K562 (cell line): ENCODE measurements at regions not wholly inside any gene's neighbourhood (a gene's known extent, or its start where the extent isn't known, plus 50 kb on each side); places are given as distances from the start of the nearest gene placed in this dataset.

Experiments
- ARID1B ChIP-seq: fragments of 450-650 bp; IDR thresholded peaks from 2 replicates; pipeline ENCODE4 v1.6.1; 2016; ENCODE audit warnings: antibody characterized with exemption, mild to moderate bottlenecking, inconsistent platforms
- CHCHD3 ChIP-seq: fragments of 250-450 bp; sonication (Bioruptor Pico); IDR thresholded peaks from 2 replicates; pipeline ENCODE4 v2.1.2; 2022; ENCODE audit warnings: mild to moderate bottlenecking
- E2F3 ChIP-seq: fragments of 250-450 bp; sonication (Bioruptor Pico); IDR thresholded peaks from 2 replicates; pipeline ENCODE4 v1.4.0; 2020; ENCODE audit warnings: mild to moderate bottlenecking
- ELF2 ChIP-seq: fragments of 250-450 bp; sonication (Bioruptor Pico); IDR thresholded peaks from 2 replicates; pipeline ENCODE4 v1.5.0; 2021; ENCODE audit warnings: mild to moderate bottlenecking
- ETS2 ChIP-seq: IDR thresholded peaks from 2 replicates; pipeline ENCODE4 v1.6.1; 2016; ENCODE audit warnings: borderline replicate concordance, missing genetic modification characterization, mild to moderate bottlenecking, moderate library complexity, missing compliant biosample characterization; ENCODE audit not compliant: poor library complexity, severe bottlenecking
- ETV5 ChIP-seq: sonication (generic); formaldehyde crosslinking; IDR thresholded peaks from 2 replicates; pipeline ENCODE4 v1.4.0; 2020; ENCODE audit warnings: low read depth, mild to moderate bottlenecking, missing genetic modification reagents
- FOSL1 ChIP-seq: fragments of 200-800 bp; sonication (Bioruptor generic); conservative IDR thresholded peaks from 2 replicates; pipeline ENCODE4 v1.6.1; 2016; ENCODE audit warnings: missing genetic modification characterization, missing compliant biosample characterization
- RBM39 ChIP-seq: fragments of 200-400 bp; formaldehyde crosslinking; optimal IDR thresholded peaks from 2 replicates; pipeline ENCODE3; 2018; ENCODE audit warnings: low read depth, low read length
- ZC3H11A ChIP-seq: IDR thresholded peaks from 2 replicates; pipeline ENCODE4 v1.6.1; 2012; ENCODE audit warnings: low read depth, low read length, improper control_type of control experiment
- ZFP30 ChIP-seq: fragments of 250-450 bp; sonication (Bioruptor Pico); IDR thresholded peaks from 2 replicates; pipeline ENCODE4 v1.8.0; 2022; ENCODE audit warnings: moderate library complexity, mild to moderate bottlenecking, inconsistent platforms, borderline replicate concordance
- ZNF282 ChIP-seq: sonication (generic); formaldehyde crosslinking; IDR thresholded peaks from 2 replicates; pipeline ENCODE4 v1.8.1; 2023; ENCODE audit warnings: missing genetic modification reagents
- ZNF316 ChIP-seq: fragments of 450-650 bp; IDR thresholded peaks from 2 replicates; pipeline ENCODE4 v1.6.1; 2016
- TF ChIP-seq, protein P1 (sequence below): fragments of 450-650 bp; IDR thresholded peaks from 2 replicates; pipeline ENCODE4 v1.6.1; 2016; ENCODE audit warnings: missing biosample characterization, missing genetic modification characterization
- TF ChIP-seq, protein P2 (sequence below): sonication (generic); formaldehyde crosslinking; IDR thresholded peaks from 2 replicates; pipeline ENCODE4 v1.9.0; 2022; ENCODE audit warnings: mild to moderate bottlenecking, missing genetic modification reagents
- TF ChIP-seq, protein P3 (sequence below): sonication (generic); formaldehyde crosslinking; IDR thresholded peaks from 2 replicates; pipeline ENCODE4 v1.9.0; 2022; ENCODE audit warnings: mild to moderate bottlenecking, missing genetic modification reagents
- TF ChIP-seq, protein P4 (sequence below), 2 experiments: fragments of 450-650 bp; IDR thresholded peaks; 2 replicates each; pipeline ENCODE4 v1.6.1; 2016; ENCODE audit warnings: mild to moderate bottlenecking in 2 of 2, borderline replicate concordance in 1 of 2, low read depth in 1 of 2, moderate library complexity in 1 of 2

DNA sequence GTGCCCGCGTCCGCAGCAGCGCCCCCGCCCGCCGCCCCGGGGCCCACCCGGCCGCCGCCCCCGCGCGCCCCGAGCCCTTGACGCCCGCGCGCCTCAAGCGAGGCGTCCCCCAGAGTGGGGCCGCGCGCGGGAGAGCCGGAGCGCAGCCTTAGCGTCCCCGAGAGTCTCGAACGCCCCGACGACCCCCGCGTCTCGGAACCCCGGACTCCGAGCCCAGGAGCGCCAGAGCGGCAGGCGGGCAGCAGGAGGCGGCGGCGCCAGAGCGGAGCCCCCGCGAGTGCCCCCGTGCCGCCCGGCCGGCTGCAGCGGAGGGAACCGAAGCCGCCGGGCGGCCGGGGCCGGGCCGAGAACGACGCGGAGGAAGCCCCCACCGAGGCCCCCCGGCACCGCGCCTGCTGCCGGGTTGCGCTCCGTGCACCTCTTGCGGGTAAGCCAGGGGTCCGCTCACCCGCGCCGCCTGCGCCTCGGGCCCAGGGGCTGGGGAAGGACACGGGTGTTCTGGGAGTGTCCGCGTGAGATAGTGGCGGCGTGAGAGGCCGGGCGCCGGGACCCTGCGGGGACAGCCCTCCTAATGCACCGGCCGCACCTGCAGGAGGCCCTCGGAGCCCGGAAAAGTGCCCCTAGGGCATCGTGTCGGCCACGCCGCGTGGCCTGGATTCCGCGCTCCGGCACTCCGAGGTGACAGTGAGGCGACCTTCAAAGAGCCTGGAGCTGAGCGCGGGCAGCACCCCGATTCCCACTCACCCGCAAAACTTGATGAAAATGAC, 52.0 kb upstream of the ULK4 start (continued):
- TF ChIP-seq ZC3H11A = no peak
- TF ChIP-seq, protein P1, sequence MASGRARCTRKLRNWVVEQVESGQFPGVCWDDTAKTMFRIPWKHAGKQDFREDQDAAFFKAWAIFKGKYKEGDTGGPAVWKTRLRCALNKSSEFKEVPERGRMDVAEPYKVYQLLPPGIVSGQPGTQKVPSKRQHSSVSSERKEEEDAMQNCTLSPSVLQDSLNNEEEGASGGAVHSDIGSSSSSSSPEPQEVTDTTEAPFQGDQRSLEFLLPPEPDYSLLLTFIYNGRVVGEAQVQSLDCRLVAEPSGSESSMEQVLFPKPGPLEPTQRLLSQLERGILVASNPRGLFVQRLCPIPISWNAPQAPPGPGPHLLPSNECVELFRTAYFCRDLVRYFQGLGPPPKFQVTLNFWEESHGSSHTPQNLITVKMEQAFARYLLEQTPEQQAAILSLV (tag) = no peak
- TF ChIP-seq ZNF282 (CRISPR knock-in tag) = no peak
- TF ChIP-seq RBM39 = no peak
- TF ChIP-seq, protein P2, sequence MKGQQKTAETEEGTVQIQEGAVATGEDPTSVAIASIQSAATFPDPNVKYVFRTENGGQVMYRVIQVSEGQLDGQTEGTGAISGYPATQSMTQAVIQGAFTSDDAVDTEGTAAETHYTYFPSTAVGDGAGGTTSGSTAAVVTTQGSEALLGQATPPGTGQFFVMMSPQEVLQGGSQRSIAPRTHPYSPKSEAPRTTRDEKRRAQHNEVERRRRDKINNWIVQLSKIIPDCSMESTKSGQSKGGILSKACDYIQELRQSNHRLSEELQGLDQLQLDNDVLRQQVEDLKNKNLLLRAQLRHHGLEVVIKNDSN = no peak
- TF ChIP-seq, protein P3, sequence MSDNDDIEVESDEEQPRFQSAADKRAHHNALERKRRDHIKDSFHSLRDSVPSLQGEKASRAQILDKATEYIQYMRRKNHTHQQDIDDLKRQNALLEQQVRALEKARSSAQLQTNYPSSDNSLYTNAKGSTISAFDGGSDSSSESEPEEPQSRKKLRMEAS = peak; percentile 83
- TF ChIP-seq ELF2 = no peak
- TF ChIP-seq, protein P4, sequence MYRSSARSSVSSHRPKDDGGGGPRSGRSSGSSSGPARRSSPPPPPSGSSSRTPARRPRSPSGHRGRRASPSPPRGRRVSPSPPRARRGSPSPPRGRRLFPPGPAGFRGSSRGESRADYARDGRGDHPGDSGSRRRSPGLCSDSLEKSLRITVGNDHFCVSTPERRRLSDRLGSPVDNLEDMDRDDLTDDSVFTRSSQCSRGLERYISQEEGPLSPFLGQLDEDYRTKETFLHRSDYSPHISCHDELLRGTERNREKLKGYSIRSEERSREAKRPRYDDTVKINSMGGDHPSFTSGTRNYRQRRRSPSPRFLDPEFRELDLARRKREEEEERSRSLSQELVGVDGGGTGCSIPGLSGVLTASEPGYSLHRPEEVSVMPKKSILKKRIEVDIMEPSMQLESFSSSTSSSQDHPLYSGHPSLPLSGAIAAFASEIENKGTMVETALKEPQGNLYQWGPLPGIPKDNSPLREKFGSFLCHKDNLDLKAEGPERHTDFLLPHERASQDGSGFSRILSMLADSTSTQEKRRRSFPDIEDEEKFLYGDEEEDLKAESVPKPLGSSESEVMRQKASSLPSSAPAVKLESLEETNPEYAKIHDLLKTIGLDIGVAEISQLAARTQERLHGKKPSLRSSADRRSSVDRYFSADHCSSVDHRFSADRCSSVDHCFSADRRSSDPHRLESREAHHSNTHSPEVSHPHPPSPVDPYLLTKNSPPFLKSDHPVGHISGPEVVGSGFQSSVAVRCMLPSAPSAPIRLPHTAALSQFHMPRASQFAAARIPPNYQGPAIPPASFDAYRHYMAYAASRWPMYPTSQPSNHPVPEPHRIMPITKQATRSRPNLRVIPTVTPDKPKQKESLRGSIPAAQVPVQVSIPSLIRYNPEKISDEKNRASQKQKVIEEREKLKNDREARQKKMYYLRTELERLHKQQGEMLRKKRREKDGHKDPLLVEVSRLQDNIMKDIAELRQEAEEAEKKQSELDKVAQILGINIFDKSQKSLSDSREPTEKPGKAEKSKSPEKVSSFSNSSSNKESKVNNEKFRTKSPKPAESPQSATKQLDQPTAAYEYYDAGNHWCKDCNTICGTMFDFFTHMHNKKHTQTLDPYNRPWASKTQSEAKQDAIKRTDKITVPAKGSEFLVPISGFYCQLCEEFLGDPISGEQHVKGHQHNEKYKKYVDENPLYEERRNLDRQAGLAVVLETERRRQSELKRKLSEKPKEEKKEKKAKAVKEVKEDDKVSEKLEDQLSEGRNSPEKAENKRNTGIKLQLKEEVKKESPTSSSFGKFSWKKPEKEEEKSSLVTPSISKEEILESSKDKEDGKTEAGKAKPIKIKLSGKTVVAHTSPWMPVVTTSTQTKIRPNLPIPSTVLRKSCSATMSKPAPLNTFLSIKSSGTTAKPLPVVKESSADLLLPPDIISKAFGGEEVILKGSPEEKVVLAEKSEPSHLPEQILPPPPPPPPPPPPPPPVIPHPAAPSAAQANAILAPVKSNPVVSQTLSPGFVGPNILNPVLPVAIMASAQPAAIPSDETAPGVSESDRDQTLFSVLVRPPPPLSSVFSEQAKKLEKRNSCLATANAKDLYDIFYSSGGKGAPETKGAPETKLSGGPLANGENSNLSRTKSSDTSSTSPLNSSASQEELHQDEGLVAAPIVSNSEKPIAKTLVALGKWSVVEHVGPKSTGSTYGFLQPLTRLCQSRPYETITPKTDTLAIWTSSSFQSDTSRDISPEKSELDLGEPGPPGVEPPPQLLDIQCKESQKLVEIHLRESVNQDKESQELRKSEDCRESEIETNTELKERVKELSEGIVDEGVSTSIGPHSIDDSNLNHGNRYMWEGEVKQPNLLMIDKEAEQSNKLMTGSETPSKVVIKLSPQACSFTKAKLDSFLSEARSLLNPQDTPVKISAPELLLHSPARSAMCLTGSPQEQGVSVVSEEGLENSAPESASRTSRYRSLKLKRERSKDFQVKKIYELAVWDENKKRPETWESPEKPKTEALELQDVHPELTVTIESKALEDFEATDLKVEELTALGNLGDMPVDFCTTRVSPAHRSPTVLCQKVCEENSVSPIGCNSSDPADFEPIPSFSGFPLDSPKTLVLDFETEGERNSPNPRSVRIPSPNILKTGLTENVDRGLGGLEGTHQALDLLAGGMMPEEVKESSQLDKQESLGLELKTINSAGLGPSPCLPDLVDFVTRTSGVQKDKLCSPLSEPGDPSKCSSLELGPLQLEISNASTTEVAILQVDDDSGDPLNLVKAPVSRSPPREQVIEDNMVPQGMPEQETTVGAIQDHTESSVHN (IDR thresholded peaks at IDR 0.05; ENCODE audit: borderline replicate concordance in 1 of 2, low read depth in 1 of 2) = no peak
- TF ChIP-seq E2F3 (CRISPR knock-in tag) = no peak
- no peak for TF ChIP-seq ETS2 (tag)
- TF ChIP-seq FOSL1 = no peak
- TF ChIP-seq ETV5 (CRISPR knock-in tag) = no peak
- TF ChIP-seq ZFP30 (CRISPR knock-in tag) = no peak
- TF ChIP-seq CHCHD3 (CRISPR knock-in tag) = no peak
- no peak for TF ChIP-seq ARID1B
- no peak for TF ChIP-seq ZNF316
